Pons (tissue), 1 donor: ENCODE measurements at regions not wholly inside any gene's neighbourhood (a gene's known extent, or its start where the extent isn't known, plus 50 kb on each side); places are given as distances from the start of the nearest gene placed in this dataset.
"Not testable (repeated sequence)": the region's sequence is repeated elsewhere in the genome, so short reads cannot be mapped to it uniquely, and the experiment has no call there.

ENCODE experiments used
- DNase-seq: peaks from one replicate; pipeline ENCODE4 v3.0.0-alpha.2; 2016; ENCODE audit warnings: low spot score

GRCh38 chr5:125865166-125865815, 557.9 kb upstream of the GRAMD2B start:
- no peak for DNase-seq

- DNase-seq, result no peak
Measured at GRCh38 chr5:125868036-125868435, 555.2 kb upstream of the GRAMD2B start.

- no peak for DNase-seq
Measured at GRCh38 chr5:125870256-125870655, 553.0 kb upstream of the GRAMD2B start.

GRCh38 chr5:125874057-125874456, 549.2 kb upstream of the GRAMD2B start:
- no peak for DNase-seq

GRCh38 chr5:125874717-125875116, 548.5 kb upstream of the GRAMD2B start:
- DNase-seq, result no peak

- no peak for DNase-seq
Measured at GRCh38 chr5:125877248-125877647, 546.0 kb upstream of the GRAMD2B start.

- DNase-seq, result no peak
Measured at GRCh38 chr5:125882061-125882460, 541.1 kb upstream of the GRAMD2B start.

GRCh38 chr5:125883223-125883622, 540.0 kb upstream of the GRAMD2B start:
- DNase-seq, result no peak

GRCh38 chr5:125888358-125888757, 534.9 kb upstream of the GRAMD2B start:
- DNase-seq, result no peak

GRCh38 chr5:125890511-125890931, 532.7 kb upstream of the GRAMD2B start:
- no peak for DNase-seq

GRCh38 chr5:125891061-125891725, 532.0 kb upstream of the GRAMD2B start:
- DNase-seq, result no peak

GRCh38 chr5:125894383-125894782, 528.8 kb upstream of the GRAMD2B start:
- DNase-seq, result no peak

GRCh38 chr5:125896368-125896767, 526.8 kb upstream of the GRAMD2B start:
- no peak for DNase-seq

GRCh38 chr5:125897089-125897488, 526.1 kb upstream of the GRAMD2B start:
- no peak for DNase-seq

GRCh38 chr5:125898851-125899405, 524.3 kb upstream of the GRAMD2B start:
- no peak for DNase-seq

GRCh38 chr5:125912028-125912427, 511.2 kb upstream of the GRAMD2B start:
- no peak for DNase-seq

- no peak for DNase-seq
Measured at GRCh38 chr5:125913200-125913599, 510.0 kb upstream of the GRAMD2B start.

- no peak for DNase-seq
Measured at GRCh38 chr5:125914471-125914870, 508.7 kb upstream of the GRAMD2B start.

GRCh38 chr5:125923958-125924357, 499.3 kb upstream of the GRAMD2B start:
- not testable (repeated sequence) for DNase-seq

- no peak for DNase-seq
Measured at GRCh38 chr5:125926172-125926571, 497.0 kb upstream of the GRAMD2B start.

GRCh38 chr5:125928663-125929062, 494.5 kb upstream of the GRAMD2B start:
- no peak for DNase-seq

- DNase-seq, result no peak
Measured at GRCh38 chr5:125950012-125950615, 473.1 kb upstream of the GRAMD2B start.

- DNase-seq, result no peak
Measured at GRCh38 chr5:125961150-125961549, 462.1 kb upstream of the GRAMD2B start.
